Endothelial cell of umbilical vein (primary cell): ENCODE measurements at regions not wholly inside any gene's neighbourhood (a gene's known extent, or its start where the extent isn't known, plus 50 kb on each side); places are given as distances from the start of the nearest gene placed in this dataset.

Experiments used
- CTCF ChIP-seq, 2 donors: IDR thresholded peaks; 1 replicate in 1 of 2; 2 replicates in 1 of 2; pipeline ENCODE4 v1.5.1; 2011; ENCODE audit warnings: low read length in 2 of 2, mild to moderate bottlenecking in 2 of 2, moderate library complexity in 2 of 2, control low read depth in 1 of 2, inconsistent platforms in 1 of 2, low read depth in 1 of 2; ENCODE audit not compliant: insufficient read depth in 1 of 2; ENCODE audit errors: extremely low read depth in 1 of 2
- EZH2 ChIP-seq: IDR thresholded peaks from 2 replicates; pipeline ENCODE4 v1.6.1; 2012; ENCODE audit warnings: borderline replicate concordance, low read depth, mild to moderate bottlenecking, moderate library complexity, low read length, inconsistent platforms; ENCODE audit not compliant: severe bottlenecking
- JUN ChIP-seq: IDR thresholded peaks from 2 replicates; pipeline ENCODE4 v1.6.1; 2011; ENCODE audit warnings: borderline replicate concordance, low read depth; ENCODE audit not compliant: insufficient read length, insufficient read depth
- MAX ChIP-seq: IDR thresholded peaks from 2 replicates; pipeline ENCODE4 v1.6.1; 2011; ENCODE audit not compliant: insufficient read depth, insufficient read length
- MYC ChIP-seq: IDR thresholded peaks from one replicate; pipeline ENCODE4 v1.6.1; 2011; ENCODE audit warnings: mild to moderate bottlenecking, low read depth, low read length
- POLR2A ChIP-seq: IDR thresholded peaks from 2 replicates; pipeline ENCODE4 v1.6.1; 2012; ENCODE audit warnings: low read depth, mild to moderate bottlenecking, control low read depth, low read length
- POLR2AphosphoS5 ChIP-seq: IDR thresholded peaks from 2 replicates; pipeline ENCODE4 v1.6.1; 2012; ENCODE audit warnings: low read depth, mild to moderate bottlenecking, control low read depth, low read length, moderate library complexity; ENCODE audit not compliant: insufficient read depth

- TF ChIP-seq EZH2 = no peak
- no peak for TF ChIP-seq CTCF (IDR thresholded peaks at IDR 0.05; ENCODE audit: extremely low read depth in 1 of 2, insufficient read depth in 1 of 2, low read depth in 1 of 2, low read length in 2 of 2)
- TF ChIP-seq POLR2A = no peak
- TF ChIP-seq POLR2AphosphoS5 = no peak
- no peak for TF ChIP-seq MAX
- TF ChIP-seq JUN = no peak
- no peak for TF ChIP-seq MYC
Observed at GRCh38 chr6:156182356-156182755, 594.8 kb upstream of the ARID1B start.
